ENCODE measurements at regions not wholly inside any gene's neighbourhood (a gene's known extent, or its start where the extent isn't known, plus 50 kb on each side); places are given as distances from the start of the nearest gene placed in this dataset.

- peaks cover 2% of the 10 kb centered on the region for H3K27me3 Mint-ChIP-seq (ENCODE audit: unreplicated experiment)
- H3K27ac Mint-ChIP-seq (ENCODE audit: unreplicated experiment), result no peak overlapping the region
Measured at GRCh38 chr3:178967177-178967532, 104.5 kb downstream of the ZMAT3 start.

DNA sequence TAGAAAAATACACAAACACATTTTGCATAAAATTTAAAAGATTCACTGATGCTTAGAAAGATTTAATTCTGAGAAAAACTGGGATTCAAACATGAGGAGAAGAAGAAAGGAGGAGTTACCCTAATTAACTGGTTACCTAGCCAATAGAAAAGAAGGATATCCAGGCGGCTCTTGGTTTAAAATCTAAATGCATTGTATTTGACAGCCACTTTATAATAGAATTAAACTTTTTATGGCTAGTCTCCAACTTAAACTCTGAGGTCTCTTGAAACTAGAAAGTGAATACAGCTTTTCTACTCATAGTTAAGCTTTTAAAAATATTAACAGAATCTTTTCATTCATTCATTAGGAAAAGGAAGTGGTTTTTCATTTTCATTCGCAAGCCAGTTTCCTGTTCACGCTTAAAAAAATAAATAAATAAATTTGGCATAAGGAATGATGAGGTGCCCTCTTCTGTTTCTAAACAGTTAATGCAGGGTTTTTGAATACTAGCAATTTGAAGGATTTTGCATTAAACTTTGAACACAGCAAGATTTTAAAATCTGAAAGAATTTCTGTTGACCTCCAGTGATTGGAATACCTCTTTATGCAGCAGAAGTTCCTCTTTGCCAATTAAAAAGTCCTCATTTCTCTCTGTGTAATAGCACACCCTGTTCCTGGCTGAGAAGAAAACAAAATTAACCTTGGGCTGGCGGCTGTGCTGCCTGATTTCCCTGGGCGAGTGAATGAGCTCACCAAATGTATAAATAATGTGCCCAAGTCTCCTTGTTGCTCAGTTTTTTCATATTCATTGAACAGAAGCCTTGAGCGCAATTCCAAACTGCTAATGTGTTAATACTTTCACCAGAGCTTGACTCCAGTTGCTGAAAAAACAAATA lies 105.1 kb downstream of the ZMAT3 start:
- DNase-seq (ENCODE audit: low spot score), result no peak
- peak overlapping the region; percentile 22 for H3K27ac Mint-ChIP-seq (ENCODE audit: unreplicated experiment)
- H3K4me3 Mint-ChIP-seq (ENCODE audit: unreplicated experiment), result no peak overlapping the region
- H3K4me1 Mint-ChIP-seq (ENCODE audit: unreplicated experiment), result peaks cover 13% of the 10 kb centered on the region
- H3K36me3 Mint-ChIP-seq (ENCODE audit: low read depth, unreplicated experiment), result no peaks in the 10 kb centered on the region
- H3K27me3 Mint-ChIP-seq (ENCODE audit: unreplicated experiment), result peaks cover 2% of the 10 kb centered on the region
- no peaks in the 10 kb centered on the region for H3K9me3 Mint-ChIP-seq (ENCODE audit: unreplicated experiment)
- TF ChIP-seq, protein P1, sequence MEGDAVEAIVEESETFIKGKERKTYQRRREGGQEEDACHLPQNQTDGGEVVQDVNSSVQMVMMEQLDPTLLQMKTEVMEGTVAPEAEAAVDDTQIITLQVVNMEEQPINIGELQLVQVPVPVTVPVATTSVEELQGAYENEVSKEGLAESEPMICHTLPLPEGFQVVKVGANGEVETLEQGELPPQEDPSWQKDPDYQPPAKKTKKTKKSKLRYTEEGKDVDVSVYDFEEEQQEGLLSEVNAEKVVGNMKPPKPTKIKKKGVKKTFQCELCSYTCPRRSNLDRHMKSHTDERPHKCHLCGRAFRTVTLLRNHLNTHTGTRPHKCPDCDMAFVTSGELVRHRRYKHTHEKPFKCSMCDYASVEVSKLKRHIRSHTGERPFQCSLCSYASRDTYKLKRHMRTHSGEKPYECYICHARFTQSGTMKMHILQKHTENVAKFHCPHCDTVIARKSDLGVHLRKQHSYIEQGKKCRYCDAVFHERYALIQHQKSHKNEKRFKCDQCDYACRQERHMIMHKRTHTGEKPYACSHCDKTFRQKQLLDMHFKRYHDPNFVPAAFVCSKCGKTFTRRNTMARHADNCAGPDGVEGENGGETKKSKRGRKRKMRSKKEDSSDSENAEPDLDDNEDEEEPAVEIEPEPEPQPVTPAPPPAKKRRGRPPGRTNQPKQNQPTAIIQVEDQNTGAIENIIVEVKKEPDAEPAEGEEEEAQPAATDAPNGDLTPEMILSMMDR (IDR thresholded peaks at IDR 0.05; ENCODE audit: unreplicated experiment), result peak; percentile 41

More at GRCh38 chr3:178967177-178967532, 104.5 kb downstream of the ZMAT3 start:
- Mint-ChIP-seq H3K9me3 (ENCODE audit: unreplicated experiment) (no peaks in the 10 kb centered on the region), H3K4me1 (ENCODE audit: unreplicated experiment) (peaks cover 13% of the 10 kb centered on the region), H3K36me3 (ENCODE audit: low read depth, unreplicated experiment) (no peaks in the 10 kb centered on the region), H3K4me3 (ENCODE audit: unreplicated experiment) (no peak overlapping the region)
- TF ChIP-seq, protein P1 (IDR thresholded peaks at IDR 0.05; ENCODE audit: unreplicated experiment), result no peak
- DNase-seq (ENCODE audit: low spot score), result no peak

DNA sequence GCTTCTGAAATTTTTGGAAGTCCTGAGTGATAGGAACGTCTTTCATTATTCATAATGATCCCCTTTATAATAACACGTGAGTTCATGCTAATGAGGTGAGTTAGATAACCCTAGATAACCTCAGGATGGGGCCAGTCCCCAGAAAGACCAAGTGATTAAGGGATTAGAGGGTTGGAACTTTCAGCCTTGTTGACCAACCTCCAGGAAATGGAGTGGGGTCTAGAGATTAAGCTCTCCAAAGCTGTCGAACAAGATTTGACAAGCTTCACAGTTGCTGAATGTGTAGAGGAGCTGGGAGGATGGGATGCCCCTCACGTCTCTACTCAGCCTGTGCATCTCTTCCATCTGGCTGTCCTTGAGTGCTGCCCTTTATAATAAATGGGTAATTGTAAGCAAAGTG lies 107.1 kb downstream of the ZMAT3 start:
- Mint-ChIP-seq H3K27ac (ENCODE audit: unreplicated experiment) (no peak overlapping the region), H3K27me3 (ENCODE audit: unreplicated experiment) (peaks cover 2% of the 10 kb centered on the region), H3K4me1 (ENCODE audit: unreplicated experiment) (peaks cover 17% of the 10 kb centered on the region), H3K9me3 (ENCODE audit: unreplicated experiment) (no peaks in the 10 kb centered on the region), H3K4me3 (ENCODE audit: unreplicated experiment) (no peak overlapping the region), H3K36me3 (ENCODE audit: low read depth, unreplicated experiment) (no peaks in the 10 kb centered on the region)
- TF ChIP-seq, protein P1 (IDR thresholded peaks at IDR 0.05; ENCODE audit: unreplicated experiment), result no peak
- DNase-seq (ENCODE audit: low spot score), result no peak

GRCh38 chr3:178960918-178961317 lies 110.7 kb downstream of the ZMAT3 start:
- no peak for DNase-seq (ENCODE audit: low spot score)
- Mint-ChIP-seq H3K27ac (ENCODE audit: unreplicated experiment) (no peak overlapping the region), H3K36me3 (ENCODE audit: low read depth, unreplicated experiment) (no peaks in the 10 kb centered on the region), H3K4me3 (ENCODE audit: unreplicated experiment) (no peak overlapping the region), H3K27me3 (ENCODE audit: unreplicated experiment) (peaks cover 2% of the 10 kb centered on the region), H3K9me3 (ENCODE audit: unreplicated experiment) (no peaks in the 10 kb centered on the region), H3K4me1 (ENCODE audit: unreplicated experiment) (peaks cover 5% of the 10 kb centered on the region)
- TF ChIP-seq, protein P1 (IDR thresholded peaks at IDR 0.05; ENCODE audit: unreplicated experiment), result no peak

GRCh38 chr3:178960181-178960580 lies 111.4 kb downstream of the ZMAT3 start:
- DNase-seq (ENCODE audit: low spot score), result no peak
- Mint-ChIP-seq H3K36me3 (ENCODE audit: low read depth, unreplicated experiment) (no peaks in the 10 kb centered on the region), H3K4me1 (ENCODE audit: unreplicated experiment) (peaks cover 5% of the 10 kb centered on the region), H3K27me3 (ENCODE audit: unreplicated experiment) (peaks cover 2% of the 10 kb centered on the region), H3K9me3 (ENCODE audit: unreplicated experiment) (no peaks in the 10 kb centered on the region), H3K4me3 (ENCODE audit: unreplicated experiment) (no peak overlapping the region), H3K27ac (ENCODE audit: unreplicated experiment) (no peak overlapping the region)
- TF ChIP-seq, protein P1 (IDR thresholded peaks at IDR 0.05; ENCODE audit: unreplicated experiment), result no peak

Data from endothelial cell (in vitro differentiated cells).